Kidney capillary endothelial cell (primary cell): ENCODE measurements at regions not wholly inside any gene's neighbourhood (a gene's known extent, or its start where the extent isn't known, plus 50 kb on each side); places are given as distances from the start of the nearest gene placed in this dataset.

Experiments
- DNase-seq: peaks from one replicate; pipeline ENCODE4 v3.0.0-alpha.2; 2018; ENCODE audit warnings: low spot score

DNA sequence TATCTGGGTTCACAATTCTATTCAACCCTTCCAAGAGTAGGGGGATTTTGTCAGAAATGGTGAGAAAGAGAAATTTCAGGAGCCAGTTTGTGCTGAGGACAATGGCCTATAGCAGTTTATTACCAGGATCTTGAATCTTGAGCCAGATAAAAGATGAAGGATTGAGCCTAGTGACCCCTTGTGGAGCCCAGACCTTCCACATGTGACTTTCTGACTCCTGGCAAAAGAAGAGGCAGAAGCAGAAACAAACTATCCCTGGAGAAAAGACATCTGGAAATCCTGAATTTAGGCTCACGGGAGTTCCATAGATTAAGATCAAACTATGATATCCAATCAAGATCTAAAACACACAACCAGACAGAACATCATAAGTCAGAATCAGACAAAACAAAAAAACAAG is 60.9 kb upstream of the CHRM2 start:
- no peak for DNase-seq

DNA sequence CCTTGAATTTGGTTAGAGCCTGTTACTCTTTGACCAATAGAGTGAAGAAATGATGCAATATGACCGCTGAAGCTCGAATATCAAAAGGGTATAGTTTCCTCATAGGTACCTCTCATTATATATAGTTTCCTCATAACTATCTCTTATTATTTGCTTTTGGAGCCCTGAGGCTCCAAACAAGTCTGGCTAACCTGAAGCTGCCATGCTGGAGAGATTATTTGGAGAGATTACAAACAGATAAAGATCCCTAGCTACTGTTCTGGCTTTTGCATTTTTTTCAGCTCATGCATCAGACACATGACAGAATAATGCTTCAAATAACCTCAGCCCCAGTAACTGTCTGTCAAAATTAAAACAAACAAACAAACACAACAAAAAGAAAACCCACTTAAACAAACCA is 65.4 kb upstream of the CHRM2 start:
- no peak for DNase-seq

DNA sequence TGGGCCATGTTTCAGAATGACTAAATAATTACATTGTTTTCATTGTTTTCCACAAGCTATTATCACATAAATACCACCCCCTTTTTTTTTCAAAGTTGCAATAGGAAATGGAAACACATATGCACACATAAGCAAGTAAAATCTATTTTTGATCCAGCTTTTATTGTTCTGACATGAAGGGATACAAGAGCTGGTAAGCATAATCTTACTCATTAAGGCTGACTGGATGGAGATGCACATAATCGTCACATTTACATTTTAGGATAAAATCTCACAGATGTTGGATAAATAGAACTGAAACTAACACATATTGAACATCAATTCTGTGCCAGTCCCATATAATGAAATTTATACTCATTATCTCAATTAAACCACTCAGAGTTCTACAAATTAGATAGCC is 84.5 kb upstream of the CHRM2 start:
- DNase-seq = no peak

DNA sequence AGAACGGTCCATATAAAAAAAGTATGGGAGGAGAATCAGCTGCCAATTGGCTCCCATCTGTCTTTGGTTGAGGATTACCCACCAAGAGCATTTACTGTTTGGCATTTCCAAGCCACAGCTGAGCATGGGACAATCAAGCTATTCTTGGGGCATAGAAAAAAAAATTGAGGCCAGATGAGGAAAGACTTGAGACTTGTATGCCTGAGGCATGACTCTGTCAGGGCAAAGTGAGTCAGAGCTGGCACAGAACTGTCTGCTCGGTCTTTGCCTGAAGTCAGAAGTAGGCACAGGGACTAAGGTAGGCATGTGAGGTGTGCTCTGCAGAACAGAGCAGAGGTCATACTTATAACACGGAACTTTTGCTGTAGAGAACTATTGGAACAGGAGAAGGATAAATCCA is 126.5 kb upstream of the CHRM2 start:
- DNase-seq = no peak

DNA sequence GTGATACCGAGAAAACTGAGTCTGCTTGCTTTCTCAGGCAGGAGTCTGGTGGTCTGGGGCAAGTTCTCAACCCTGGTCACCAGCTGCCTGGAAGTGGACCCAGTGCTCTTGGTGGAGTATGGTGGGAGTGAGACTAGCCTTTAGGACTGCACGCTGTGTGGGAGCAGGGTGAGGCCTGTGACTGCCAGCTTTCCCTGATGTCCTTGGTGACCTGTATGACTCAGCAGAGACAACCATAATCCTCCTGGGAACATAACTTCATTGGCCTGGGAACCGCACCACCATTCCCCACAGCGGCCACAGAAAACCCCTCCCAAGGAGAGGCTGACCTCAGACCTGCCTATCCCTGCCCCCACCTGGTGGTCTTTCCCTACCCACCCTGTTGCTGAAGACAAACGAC is 139.5 kb upstream of the CHRM2 start:
- no peak for DNase-seq

DNA sequence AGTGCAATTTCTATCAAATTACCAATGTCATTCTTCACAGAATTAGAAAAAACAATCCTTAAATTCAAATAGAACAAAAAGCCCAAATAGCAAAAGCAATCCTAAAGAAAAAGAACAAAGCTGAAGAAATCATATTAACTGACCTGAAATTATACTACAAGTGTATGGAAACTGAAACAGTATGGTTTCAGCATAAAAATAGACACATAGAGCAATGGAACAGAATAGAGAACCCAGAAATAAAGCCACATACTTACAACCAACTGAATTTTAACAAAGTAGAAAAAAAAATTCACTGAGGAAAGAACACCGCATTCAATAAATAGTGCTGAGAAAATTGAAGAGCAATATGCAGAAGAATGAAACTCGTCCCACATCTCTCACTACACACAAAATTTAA is 142.0 kb upstream of the CHRM2 start:
- DNase-seq = no peak

DNA sequence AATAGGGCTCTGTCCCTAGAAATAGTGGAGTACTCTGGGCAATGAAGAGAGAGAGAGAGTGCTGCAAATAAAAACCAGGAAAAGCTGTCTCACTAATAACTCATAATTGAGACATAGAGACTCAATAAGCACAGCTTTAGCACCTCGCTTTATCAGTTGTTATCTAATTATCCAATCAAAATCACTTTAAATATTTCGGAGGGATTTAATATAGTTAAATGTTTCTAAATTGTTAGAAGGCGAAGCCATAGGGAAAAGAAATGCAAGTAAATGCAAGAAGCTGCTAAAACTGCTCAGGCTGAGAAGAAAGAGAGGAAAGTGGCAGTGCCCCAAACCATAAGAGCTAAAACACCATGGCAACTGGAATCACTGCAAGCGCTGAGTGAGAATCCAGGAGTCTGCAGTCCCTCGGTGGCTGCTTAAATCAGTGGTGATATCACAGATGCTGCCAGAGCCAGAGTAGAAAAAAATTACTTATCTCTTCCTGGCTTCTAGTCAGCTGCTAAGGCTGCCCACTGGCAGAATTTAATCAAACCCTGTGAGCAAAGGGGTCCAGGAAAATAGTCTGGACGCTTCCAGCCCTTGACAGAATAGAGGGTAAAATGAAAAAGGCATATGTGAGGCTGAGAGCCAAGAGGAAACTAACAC is 150.4 kb upstream of the CHRM2 start:
- DNase-seq = no peak

DNA sequence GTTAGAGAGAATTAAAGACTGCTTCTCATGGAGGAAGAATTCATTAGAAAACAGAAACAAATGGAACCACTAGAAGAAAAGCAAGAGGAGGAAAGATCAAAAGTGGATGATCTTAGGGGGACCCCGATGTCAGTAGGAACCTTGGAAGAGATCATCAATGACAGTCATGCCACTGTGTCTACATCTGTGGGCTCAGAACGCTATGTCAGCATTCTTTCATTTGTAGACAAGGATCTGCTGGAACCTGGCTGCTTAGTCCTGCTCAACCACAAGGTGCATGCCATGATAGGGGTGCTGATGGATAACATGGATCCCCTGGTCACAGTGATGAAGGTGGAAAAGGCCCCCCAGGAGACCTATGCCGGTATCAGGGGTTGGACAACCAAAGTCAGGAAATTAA is 154.4 kb upstream of the CHRM2 start:
- DNase-seq = no peak

DNA sequence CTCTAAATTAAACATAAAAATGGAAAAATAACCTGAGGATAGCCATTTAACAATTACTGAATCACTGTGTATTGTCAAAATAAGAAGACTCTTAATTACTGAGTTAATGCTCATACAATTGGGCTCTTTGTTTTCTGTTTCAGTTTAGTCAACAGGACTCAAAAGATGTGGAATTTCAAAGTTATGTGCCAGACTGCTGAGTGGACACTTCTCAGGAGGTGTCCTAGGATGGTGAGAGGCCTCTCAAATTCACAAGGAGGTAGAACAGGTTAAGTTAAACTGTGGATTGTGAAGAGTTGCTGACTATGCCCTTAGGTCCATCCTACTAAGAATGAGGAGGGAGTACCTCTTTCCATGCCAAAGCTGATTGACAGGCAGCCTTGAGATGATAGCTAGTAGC is 157.7 kb upstream of the CHRM2 start:
- DNase-seq = no peak

DNA sequence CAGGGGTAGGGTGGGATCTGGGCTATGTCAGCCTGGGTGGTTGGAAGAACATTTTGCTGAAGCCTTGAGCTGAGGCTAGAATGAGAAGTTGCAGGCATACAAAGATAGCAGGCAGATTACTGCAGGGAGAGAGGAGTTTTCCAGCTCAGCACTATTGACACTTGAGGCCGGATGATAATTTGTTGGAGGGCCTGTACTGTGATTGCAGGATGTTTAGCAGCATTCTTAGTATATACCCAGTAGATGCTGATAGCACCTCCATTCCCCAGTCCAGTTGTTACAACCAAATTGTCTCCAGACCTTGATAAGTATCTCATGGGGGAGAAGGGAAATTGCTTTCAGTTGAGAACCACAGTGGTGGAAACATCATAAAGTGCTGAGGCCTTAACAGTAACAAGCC is 158.6 kb upstream of the CHRM2 start:
- DNase-seq = no peak

DNA sequence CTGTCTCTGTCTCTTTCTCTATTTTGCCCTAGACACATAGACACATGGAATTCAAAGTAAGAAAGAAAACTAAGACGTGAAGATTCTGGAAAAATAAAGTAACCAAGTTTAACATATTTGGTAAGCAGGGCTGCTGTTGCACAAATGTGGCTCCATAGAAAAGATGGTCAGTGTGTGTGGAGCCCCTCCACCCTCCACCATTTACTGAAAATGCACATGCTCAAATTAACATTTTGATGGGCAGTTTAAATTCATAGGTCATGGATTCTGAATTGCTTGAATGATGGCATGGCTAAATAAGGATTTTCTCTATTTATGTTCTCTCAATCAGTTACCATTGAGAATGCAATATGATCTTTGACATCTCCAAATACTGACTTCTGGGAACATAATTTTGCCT is 165.5 kb upstream of the CHRM2 start:
- no peak for DNase-seq

DNA sequence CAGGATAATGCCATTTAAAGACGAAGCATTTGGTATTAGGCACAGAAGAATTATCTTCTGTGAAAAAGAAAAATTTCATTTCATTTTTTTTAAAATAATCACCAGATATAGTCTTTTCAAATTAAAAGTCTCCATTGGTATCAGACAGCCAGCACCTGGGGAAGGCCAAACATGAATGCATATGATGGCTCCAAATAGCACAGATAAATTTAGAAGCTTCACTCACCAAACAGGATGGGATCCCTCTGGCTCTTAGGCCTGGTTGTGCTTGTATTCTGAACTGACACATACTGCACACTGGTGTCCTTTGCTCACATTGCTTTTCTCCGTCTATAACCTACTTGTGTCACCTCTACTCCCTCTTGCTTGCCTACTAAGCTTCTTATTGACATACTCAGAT is 169.5 kb upstream of the CHRM2 start:
- DNase-seq = no peak

DNA sequence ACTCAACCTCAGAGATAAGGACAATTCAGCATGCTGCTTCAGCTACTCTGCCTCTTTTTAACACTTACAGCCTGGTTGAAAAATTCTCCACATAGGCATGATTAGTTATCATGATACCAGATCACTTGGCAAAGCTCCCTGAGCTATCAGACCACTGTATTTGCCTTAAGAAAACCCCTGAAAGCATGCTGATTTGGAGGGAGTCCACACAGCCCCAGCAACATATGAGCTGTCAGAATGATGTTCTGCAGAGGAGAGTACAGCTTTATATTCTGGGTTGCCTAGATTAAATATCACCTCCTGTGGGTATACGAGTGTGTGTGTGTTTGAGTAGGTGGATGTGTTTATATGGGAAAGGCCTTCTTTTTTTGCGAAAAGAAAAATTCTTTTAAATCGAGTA is 170.2 kb upstream of the CHRM2 start:
- DNase-seq = no peak

DNA sequence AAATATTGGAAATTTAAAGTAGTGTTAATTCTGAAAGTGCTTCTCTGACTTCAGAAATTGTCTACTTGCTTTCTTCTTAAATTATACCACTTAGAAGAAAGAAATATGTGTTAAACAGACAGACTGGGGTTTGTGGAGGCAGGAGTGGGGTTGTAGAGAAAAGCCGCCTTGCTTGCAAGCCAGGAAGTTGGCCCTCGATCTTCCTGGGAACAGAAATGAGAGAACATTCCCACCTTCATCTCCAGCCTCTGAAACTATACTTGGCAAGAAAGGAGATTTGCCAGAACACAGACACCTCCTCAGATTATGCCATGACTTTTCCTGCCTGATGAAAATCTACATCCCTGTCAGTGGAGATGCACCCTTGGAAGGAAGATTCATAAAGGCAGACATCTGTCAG is 171.2 kb upstream of the CHRM2 start:
- DNase-seq = no peak

DNA sequence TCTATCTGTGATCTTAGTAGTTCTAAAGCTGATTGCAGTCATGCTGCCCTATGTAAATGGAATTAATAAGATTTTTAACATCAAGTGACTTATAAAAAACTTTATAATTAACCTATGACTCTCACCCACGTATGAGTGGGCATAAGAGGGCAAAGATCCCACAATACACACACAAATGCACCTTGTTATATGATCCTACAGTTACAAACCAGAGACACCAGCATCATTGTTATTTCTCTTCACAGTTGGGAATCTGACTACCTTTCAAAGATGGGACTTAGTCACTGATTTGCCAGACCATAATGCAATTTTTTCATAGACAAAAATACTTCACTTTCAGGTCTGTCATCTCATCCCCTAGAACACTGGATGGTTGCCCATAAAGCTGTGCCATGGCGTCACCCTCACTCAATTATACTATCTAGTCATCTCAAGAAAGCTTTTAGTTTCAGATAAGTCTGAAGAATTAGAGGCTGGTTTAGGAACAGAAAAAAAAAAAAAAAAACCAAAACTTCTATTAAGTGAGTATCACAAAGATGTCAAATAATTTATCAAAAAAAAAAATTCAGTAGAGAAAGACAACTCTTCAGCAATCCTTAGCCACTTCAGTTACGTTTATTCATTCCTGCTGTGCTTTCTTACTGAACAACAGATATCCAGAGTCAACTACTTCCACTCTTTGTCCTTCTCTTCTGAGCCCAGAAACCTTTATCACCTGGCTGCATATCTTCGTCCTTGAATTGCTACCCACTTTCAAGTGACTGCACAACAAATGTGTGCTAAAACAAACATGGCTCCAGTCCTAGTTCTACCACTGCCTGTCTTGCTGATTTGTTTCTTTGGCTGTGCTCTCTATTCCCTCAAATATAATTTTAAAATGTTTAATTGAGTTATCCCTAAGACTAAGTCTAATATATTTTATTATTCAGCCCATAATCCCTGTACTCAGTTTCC is 175.0 kb upstream of the CHRM2 start:
- DNase-seq = no peak

DNA sequence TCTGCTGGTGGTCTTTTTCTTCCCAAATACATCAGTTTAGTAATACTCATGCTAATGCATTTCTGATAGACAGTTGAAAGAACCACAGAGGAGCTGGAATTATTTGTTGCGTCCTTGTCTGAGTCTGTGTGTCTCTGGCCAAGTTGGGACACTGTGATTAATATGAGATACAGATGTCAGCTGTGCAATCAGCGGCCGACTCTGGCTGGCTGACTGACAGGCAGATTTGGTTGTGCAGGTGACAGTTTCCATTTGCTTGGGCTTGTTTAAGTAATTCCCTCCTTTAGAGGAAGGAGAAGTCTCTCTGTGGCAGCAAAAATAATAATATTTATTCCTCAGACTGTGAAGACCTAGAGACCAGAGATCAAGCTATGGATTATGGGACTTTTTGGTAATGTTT is 176.2 kb upstream of the CHRM2 start:
- no peak for DNase-seq

DNA sequence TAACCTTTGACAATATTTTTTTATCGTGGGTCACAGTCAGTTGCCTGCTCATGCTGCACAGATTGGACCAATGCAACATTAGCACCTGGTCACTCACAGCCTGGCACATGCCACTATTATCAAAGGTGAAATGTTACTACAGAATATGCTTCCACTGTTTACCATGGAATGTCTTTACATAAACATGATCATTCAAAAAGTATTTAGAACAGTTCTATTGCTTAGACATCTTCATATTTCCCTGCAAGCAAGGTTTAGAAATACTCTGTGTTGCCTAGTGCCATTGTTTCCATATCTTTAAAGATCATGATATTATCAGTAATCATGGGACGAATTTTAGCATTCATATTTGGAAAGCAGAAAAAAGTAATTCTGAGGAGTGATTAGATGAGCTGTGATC is 179.9 kb upstream of the CHRM2 start:
- no peak for DNase-seq

DNA sequence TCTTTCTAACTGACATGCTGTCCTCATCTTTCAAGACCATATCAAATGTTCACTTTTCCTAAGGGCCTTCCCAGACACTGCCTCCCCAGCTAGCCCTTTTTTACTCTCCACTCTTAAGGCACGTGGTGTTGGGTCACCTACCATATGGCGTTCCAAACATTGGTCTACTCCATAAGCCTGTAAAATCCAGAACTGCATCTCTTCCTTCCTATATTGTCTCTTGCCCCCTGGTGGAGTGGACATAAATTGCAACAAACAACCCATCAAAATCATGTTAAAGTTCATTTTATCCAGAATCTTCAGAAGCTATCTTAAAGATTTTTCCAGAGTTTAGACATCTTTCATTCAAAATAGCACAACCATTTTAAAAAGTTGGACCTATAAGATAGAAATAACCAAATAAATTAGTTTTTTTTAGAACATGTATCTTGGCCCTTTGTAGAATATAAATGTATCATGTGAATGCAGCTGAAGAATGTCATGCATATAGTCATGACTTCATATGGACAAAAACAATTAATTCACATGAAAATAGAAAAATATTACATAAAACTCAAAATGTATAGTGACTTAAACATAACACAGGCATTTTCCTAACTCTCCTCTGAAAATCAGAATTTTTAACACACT is 180.6 kb upstream of the CHRM2 start:
- DNase-seq = peak; percentile 16

DNA sequence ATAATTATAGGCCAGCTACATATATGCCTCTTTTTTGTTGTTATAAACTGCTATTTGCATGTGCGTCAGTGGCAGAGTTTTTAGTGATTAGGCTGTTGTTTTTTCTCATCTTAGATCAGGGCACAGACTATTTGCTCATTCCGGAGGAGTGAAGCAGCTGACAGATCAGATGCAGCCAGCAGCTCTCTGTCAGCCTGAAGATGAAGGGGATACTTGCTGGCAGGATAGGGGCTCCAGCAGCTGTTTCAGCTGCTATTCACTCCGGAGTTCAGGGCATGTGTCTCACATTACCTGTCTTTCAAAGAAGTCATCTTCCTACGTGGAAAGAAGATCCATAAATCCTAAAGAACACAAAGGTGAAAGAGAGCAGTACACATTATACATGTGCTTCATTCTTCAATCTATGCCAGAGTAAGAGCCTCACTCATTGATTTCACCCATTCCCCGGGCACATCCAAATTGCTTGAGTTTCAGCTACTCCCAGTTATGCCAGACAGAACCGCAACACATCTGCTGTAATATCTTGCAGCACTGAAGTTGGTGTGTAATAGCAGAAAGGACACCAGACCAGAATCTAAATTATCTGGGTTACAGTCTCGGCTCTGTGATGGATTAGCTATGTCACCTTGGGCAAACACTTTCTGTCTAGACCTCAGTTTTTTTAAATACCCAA is 182.8 kb upstream of the CHRM2 start:
- DNase-seq = no peak

DNA sequence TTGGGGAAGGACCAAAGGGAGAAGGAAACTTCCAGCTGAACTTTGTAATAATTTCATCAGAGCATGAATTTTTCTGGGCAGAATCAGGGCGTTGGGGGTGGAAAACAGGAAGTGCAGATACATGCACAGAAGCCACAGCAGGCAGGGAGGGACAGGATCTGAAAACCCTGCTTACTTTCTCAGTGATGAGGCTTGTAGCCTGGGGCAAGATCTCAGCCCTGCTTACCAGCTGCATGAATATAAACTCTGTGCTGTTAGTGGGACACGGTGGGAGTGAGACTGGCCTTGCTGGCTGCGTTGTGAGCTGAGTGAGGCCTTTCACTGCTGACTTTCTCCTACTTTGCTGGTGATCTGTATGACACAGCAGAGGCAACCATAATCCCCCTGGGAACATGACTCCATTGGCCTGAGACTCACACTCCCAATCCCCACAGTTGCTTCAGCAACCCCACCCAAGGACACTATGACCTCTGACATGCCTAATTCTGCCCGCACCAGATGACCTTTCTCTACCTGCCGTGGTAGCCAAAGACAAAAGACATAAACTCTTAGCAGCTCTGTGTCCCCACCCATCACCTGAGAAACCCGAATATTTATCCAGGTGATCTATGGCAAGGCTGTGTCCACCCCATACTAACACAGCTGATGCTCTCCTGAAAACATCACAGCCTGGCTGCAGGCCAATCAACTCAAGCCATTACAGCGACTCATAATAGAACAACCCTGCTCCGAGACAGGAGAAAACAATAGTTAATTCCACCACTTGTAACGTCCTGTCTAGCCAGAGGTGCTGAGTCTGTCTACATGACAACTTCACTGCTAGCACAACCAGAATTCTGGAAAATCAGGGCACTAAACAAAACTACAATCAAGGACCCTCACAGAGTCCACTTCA is 190.7 kb upstream of the CHRM2 start:
- DNase-seq = peak; percentile 22

DNA sequence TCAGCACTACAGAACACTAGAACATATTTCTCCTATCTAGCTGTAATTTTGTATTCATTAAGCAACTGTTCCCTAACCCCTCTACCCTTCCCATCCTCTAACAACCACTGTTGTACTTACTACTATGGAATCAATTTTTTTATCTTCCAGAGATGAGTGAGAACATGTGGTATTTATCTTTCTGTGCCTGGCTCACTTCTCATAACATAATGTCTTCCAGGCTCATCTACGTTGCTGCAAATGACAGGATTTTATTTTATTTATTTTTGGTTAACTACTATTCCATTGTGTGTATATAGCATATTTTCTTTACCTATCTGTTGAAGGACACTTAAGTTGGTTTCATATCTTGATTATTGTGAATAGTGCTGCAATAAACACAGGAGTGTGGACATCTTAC is 200.9 kb upstream of the CHRM2 start:
- no peak for DNase-seq
